ENCODE measurements at regions not wholly inside any gene's neighbourhood (a gene's known extent, or its start where the extent isn't known, plus 50 kb on each side); places are given as distances from the start of the nearest gene placed in this dataset.

- no peak for FAIRE-seq
These were observed 74.6 kb upstream of the TPK1 start for GRCh38 chr7:144910411-144910810.

GRCh38 chr7:144908943-144909556 is 73.2 kb upstream of the TPK1 start:
- FAIRE-seq: no peak

- FAIRE-seq: no peak
These were observed 72.5 kb upstream of the TPK1 start for GRCh38 chr7:144908324-144908723.

GRCh38 chr7:144907577-144907976 is 71.7 kb upstream of the TPK1 start:
- FAIRE-seq: no peak

- FAIRE-seq: no peak
These were observed 67.3 kb upstream of the TPK1 start for GRCh38 chr7:144903201-144903600.

GRCh38 chr7:144892761-144893160 is 56.9 kb upstream of the TPK1 start:
- no peak for FAIRE-seq
